HG03196 (cell line): ENCODE measurements at regions not wholly inside any gene's neighbourhood (a gene's known extent, or its start where the extent isn't known, plus 50 kb on each side); places are given as distances from the start of the nearest gene placed in this dataset.

Experiments used
- ATAC-seq: cut with Tn5 transposase; IDR thresholded peaks from one replicate; pipeline ENCODE4 v1.9.1; 2021; ENCODE audit not compliant: unreplicated experiment

DNA sequence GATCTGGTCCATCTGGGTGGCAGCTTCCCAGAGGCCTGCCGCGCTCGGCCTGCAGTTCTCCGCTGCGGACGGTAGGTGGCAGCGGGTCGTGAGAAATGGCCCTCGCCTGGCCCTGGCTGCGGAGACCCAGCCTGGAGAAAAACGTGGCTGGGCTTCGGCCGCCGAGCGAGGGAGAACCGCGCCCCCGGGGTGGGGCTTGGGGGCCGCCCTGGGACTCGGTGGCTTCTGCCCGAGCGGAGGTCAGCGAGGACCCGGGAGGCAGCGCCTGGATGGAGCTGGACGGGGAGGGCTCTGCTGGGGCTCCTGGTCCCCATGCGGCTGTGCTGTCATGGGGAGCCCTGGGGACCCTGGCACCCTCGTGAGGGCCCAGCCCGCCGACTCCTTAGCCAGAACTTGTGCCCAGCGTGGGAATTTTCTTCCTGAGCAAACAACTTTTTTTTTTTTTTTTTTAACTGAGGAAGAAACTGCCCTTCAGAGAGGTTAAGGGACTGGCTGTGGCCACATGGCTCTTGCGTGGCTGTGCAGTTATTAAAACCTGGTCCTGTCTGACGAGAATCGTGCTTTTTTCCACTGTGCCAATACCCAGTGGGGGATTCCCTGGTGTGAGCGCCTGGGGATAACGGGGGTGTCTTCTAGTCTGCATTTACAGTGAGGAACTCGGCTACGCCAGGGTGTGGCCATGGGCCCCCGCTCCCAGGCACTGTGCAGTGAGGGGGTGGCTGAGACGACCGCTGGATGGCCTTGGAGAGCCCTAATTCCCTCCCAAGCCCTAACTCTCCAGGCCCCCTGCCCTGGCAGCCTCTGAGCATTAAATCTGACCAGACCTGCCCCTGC is 535.6 kb downstream of the INSC start:
- ATAC-seq = peak; percentile 97

GRCh38 chr11:15651033-15651432 is 536.3 kb downstream of the INSC start:
- no peak for ATAC-seq

DNA sequence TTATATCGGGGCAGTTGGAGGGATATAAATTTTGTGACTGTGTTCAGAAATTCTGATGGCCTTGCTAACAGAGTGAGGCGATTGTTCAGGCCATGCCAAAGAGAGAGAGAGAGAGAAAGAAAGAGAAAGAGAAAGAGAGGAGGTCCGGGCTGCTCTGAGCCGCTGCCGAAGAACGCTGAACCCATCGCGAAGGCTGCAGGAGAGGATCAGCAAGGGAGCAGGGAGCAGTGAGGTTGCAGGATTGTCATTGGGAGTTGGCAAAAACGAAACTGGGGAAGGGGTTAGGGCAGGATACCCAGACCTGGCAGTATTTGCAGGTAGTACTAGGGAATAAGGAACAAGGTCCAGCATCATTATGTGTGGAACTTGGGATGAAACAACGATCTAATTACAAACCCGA is 537.1 kb downstream of the INSC start:
- ATAC-seq = no peak

DNA sequence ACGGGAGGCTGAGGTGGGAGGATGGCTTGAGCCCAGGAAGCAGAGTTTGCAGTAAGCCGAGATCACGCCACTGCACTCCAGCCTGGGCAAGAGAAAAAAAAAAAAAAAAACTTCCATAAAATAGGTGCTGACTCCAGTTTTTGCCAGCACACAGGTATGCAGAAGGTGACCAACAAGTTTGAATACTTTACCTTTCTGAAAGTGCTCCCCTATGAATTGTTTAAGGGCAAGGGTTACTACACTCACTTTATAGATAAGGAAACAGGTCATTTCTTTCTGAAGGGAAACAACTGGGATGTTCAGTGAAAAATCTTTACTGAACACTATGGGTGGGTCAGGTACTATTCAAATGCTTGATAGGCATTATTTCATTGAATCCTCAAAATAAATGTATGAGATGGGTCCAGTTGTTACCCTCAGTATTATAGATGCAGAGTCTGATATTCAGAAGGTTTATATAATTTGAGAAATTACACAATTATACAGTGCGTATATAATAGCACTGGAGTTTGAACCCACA is 538.5 kb downstream of the INSC start:
- ATAC-seq = no peak

DNA sequence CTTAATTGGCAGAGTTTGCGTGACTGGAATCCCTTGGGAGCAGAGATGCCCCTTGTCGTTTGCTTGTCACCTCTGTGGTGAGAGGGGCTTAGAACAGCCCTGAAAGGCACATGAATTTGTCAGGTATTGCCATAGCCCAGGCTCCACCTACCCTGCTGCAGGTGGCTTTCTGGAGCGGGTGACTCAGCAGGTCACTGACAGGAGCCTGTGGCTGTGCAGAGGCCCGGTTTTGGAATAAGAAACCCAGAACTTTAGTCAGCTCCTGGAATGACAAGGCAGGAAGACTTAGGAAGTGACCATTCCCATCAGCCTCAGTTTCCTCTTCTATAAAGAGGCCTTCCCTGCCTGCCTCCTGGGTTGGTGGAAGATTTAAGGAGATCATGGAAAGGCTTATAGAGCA is 539.7 kb downstream of the INSC start:
- no peak for ATAC-seq

DNA sequence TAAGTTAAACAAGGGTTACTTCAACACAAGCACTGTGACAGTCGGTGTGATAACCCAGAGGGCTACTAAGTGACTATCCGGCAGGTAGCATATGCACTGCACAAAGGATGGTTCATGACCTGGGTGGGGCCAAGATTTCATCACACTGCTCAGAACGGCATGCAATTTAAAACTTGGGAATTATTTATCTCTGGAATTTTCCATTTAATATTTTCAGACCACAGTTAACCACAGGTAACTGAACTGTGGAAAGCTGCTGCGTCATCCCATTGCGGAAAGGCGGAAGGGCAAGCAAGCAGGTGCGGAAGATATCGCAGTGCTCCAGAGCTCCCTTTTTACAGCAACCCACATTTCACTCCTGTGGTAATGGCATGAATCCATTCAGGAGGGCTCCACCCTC is 540.8 kb downstream of the INSC start:
- ATAC-seq = no peak

GRCh38 chr11:15657264-15657663 is 542.5 kb downstream of the INSC start:
- no peak for ATAC-seq

GRCh38 chr11:15660496-15660895 is 545.8 kb downstream of the INSC start:
- ATAC-seq = no peak

DNA sequence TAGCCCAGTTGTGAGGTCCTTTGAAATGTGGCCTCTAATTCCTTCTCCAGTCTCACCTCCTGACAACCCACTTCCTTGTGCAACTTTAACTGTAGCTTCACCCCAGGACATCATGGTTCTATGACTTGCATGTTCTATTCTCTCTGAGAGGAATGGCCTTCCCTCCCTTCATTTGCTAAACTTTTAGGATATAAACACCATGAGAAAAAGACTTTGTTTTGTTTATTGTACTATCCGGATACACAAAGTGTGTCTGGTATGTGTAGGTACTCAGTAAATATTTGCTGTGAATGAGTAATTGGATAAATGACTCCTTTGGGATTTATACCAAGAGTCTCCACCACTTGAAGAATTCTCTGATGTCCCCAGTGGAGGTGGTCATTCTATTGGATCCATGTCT is 547.6 kb downstream of the INSC start:
- no peak for ATAC-seq

DNA sequence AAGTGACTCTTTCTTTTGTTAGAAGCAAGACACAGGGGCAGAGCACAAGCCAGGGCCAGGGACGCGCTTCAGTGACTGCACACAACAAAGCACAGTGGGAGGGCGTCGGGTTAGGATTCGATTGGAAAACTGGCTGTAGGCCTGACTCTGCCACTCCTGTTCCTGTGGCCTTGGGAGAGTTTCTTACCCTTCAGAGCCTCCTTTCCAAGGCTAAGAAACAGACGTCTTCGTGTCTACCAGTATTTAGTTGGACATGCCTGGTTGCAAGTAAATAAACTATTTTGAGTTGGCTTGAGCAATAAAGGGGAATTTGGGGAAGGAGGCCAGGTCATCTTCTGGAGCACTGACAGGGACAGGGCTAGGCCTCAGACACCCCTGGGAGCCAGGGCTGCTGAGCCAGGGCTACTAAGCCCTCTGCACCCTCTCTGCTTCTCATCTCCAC is 549.1 kb downstream of the INSC start:
- ATAC-seq = no peak

GRCh38 chr11:15665368-15665871 is 550.7 kb downstream of the INSC start:
- ATAC-seq = no peak

DNA sequence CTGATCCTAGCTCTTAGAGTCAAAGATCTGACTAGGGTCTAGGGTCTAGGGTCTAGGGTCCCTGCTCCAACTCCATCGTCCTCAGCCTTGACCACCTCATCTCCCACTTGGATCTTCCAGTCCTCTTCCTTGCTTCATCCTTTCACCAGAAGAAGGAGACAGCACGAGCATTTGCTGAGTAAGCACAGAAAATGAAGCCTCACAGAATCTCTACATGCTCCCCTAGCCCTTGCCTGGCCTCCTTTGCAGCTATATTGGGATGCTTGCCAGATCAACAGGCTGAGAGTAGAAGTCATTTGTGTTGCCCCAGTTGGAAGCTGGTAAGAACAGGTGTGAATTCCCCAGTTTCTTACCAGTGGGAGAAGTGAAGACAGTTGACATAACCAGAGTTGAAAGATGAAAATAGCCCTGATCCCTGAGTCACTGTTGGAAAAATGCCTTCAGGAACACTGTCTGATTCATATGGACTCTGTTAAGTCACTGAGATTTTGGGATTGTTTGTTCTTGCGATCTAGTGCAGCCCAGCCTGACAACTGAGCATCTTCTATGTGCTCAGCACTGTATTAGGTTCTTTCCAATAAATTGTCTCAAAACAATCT is 552.5 kb downstream of the INSC start:
- ATAC-seq = no peak

- no peak for ATAC-seq
These were observed 554.0 kb downstream of the INSC start for GRCh38 chr11:15668718-15669117.

GRCh38 chr11:15670520-15671070 is 555.9 kb downstream of the INSC start:
- no peak for ATAC-seq

- no peak for ATAC-seq
These were observed 556.5 kb downstream of the INSC start for GRCh38 chr11:15671216-15671615.

GRCh38 chr11:15672825-15673224 is 558.1 kb downstream of the INSC start:
- no peak for ATAC-seq

- no peak for ATAC-seq
These were observed 558.7 kb downstream of the INSC start for GRCh38 chr11:15673408-15673831.

- ATAC-seq = no peak
These were observed 560.0 kb downstream of the INSC start for GRCh38 chr11:15674756-15675155.

GRCh38 chr11:15675683-15676082 is 561.0 kb downstream of the INSC start:
- no peak for ATAC-seq

DNA sequence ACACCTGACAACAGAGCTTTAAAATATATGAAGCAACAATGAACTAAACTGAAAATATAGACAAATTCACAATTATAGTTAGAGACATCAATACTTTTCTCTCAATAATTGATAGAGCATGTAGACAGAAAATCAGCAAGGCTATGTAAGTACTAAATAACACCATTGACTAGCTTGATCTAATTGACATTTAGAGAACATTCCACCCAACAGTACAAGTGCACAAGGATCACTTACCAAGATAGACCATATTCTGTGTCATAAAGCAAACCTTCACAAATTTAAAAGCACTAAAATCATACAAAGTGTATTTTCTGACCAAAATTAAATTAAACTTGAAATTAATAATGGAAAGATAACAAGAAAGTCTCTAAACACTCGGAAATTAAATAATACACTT is 562.5 kb downstream of the INSC start:
- ATAC-seq = no peak

GRCh38 chr11:15683528-15683927 is 568.8 kb downstream of the INSC start:
- no peak for ATAC-seq

- ATAC-seq = no peak
These were observed 570.6 kb downstream of the INSC start for GRCh38 chr11:15685306-15685705.
